NCI-H1417 (cell line): ENCODE measurements at regions not wholly inside any gene's neighbourhood (a gene's known extent, or its start where the extent isn't known, plus 50 kb on each side); places are given as distances from the start of the nearest gene placed in this dataset.
"Not testable (repeated sequence)": the region's sequence is repeated elsewhere in the genome, so short reads cannot be mapped to it uniquely, and the experiment has no call there.

Experiments used
- DNase-seq, 3 experiments: peaks; one replicate each; lab custom pipeline; 2025; lab: John Stamatoyannopoulos, UW

DNA sequence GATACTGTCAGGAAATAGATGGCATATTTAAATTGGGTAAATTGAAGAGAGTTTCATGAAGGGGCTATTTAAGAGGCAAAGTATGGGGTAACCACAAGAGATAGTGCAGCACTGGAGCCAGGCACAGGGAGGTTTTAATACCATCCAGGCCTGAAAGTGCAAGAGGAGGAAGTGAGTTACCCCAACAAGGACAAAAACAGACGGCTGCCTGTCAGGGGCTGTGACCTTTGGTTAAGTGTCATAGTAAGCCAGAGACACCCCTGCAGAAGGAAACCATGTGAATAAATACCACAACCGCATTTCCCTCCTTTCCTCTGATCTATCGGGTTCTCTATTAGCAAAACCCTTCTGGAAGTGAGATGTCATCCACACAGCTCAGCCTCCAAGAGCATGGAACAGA is 122.0 kb upstream of the DHRS4 start:
- DNase-seq = no peak

DNA sequence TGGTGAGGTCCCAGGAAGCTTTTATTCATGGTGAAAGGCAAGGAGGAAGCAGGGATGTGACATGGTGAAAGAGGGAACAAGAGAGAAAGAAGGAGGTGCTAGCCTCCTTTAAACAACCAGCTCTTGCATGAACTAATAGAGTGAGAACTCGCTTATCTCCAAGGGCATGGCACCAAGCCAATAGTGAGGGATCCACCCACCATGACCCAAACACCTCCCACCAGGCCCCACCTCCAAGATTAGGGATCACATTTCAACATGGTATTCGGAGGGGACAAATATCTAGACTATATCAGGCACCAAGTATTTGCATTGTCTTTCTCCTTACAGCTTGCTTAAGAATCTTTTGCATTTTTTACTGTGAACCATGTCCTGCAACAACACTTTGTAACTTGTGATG is 91.9 kb upstream of the DHRS4 start:
- DNase-seq = peak in 2 of 3 experiments; percentile 4 to 6

DNA sequence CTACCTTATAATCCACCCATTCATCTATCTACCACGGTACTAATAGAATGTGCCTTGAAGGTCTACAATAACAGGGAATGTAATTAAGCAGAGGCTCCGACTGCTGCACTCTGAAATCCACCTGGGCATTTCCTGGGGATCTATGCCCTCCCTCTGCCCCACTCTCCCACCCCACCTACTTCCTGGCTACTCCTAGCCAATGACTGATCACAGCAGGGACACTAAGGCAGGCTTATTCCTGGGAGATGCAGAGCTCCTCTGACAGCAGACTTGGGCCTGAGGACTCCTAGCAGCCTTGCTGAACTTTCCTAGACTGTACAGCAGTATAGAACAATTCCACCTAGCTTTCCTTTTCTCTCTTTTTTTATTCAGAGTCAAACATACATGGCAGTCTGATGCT is 91.1 kb upstream of the DHRS4 start:
- DNase-seq = no peak

DNA sequence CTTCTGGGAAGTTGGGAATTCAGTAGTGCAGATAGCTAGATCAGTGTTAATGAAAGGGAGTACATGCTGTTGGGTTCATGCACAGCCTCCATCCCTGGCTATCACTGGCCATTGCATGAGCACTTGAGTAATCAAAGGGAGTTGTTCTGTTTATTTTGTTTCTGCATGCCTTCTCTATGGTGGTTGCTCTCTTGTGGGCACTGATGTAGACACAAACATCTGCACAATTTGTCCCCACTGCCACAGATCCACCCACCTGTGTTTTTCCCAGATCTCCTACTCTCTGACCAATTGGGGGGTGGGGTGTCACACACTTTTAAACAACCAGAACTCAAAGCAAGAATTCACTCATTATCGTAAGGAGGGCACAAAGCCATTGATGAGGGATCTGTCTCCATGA is 89.7 kb upstream of the DHRS4 start:
- DNase-seq = no peak

DNA sequence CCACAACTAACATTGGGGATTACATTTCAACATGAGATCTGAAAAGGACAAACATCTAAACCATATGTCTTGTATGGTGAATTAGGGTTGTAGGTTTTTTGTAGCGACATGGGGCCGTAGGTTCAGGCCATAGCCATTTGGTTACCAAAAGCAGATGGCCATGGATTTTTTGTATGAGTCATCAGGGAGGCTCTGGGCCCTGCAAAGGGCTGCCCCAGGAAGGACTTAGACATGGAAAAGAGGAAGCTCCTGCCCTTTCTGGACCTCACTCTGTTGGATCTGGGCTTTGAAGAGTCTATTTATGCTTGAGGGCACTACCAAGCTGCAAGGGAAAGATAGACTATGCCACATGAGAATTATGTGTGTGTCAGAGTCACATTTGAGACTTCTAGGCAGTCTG is 89.3 kb upstream of the DHRS4 start:
- no peak for DNase-seq

DNA sequence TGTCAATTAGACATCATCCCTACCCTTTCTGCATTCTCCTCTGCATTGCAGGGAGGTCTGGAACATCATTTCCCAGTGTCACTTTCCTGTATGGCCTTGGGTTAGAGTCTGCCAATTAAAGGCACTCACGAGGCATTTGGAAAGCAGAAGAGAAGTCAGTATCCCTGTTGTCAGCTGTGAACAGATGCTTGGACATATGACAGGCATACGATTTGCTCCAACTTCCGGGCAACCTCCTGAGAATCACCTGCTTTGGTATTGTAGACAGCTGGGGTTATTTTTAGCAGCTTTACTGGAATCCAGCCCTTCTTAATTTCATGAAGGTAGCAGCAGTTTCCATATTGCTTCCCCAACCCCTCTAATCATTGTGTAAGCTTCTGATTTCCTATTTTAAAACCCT is 88.7 kb upstream of the DHRS4 start:
- DNase-seq = no peak

DNA sequence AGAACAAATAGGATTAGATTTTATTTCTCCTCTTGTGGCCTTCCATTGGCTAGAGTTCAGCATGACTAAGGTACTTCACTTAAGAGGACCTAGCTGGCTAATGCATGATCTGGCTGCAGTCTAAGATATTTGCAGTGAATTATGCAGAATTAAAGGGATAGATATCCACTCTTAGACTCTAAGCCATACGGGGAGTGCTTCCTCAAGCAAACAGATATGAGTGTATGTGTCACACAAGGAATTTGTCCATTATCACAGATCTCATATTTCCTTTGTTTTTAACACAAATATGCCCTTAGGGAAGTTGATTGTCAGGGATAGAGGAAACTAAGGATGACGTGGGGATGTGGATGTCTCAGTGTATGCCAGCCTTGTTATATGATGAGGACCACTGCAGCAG is 88.1 kb upstream of the DHRS4 start:
- DNase-seq = no peak

DNA sequence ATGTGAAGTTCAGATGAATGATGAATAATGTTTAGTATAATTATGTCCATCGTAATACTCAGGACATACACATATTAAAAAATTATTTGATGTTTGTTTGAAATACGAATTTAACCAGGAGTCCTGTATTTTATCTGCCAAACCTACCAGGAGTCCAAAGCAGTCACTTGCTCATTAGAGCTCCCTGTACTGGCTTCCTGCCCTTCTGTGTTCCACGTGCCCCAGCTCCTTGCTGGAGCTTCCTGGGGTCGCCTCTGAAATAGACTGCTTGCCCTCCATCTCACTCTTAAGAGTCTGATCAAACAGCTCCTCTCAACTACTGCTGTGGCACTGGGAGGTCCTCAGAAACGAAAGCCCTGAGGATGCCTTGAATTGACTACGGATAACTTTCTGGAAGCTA is 87.3 kb upstream of the DHRS4 start:
- no peak for DNase-seq

DNA sequence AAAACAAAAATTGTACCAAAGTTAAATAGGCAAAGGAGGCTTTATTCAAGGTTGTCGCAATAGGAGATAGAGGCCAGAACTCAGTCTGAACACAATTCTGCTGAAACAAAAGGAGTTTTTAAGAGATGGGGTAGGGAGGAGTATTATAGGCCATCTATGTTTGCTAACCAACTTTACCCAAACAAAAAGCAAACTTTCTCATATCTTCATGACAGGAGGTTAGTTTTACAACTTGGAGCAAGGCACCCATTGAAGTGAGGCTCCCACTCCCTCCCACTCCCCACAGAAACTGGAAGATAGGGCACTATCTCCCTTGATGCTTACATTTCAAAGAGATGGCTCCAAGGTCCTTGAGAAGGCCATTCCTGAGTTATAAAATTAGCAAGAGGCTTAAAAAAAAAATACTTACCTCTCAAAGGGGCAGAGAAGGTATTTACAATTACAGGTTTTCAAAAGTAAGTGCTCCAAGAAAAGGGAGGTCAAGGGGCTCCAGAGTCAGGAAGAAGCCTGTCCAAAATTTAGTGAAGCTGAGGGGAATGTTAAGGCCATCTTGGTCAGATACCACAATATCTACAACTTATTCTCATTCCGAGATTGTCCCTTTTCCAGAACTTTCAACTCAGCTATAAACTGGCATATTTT is 84.4 kb upstream of the DHRS4 start:
- no peak for DNase-seq

DNA sequence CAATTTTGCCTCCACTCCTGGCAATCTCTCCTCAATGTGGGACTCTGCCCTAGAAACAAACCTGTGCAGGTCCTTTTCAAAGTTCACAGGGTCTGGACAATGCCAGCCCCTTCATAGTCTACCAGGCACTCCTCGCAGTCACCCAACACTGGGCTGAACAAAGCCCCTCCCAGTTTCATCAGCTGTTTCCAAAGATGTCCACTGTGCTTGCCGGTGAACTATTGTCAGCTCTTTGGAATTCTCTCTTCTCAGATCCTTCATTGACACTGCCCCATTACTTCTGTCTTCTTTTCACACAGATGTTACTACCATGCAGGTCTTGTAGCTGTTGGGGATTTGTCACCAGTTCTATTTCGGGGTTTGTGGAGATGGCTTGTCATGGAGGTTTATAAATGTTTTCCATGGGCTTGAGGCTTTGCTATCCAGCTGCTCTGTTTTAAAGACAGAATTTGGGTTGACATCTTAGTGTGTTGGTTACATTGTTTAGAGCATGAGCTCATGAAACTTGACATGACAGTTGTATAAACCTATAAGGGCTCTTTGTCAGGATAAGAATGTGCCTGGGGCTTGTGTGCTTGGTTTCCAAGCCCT is 77.3 kb upstream of the DHRS4 start:
- no peak for DNase-seq

DNA sequence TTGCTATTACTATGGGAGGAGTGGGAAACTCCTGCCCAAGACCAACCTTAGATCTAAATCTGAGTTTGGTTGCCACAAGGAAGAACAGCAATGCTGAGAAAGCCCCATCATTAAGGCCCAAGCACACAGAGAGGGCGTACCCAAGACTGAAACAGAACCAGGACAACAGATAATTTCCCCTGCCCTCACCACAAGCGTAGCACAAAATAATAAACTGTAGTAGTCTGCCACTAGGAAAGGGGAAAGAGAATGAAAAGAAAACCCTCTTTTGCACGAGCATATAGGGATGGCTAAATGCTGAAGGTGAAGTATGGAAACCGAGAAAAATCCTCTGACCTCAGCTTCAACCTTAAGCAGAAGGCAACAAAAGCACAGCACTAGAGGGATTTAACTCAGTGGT is 76.5 kb upstream of the DHRS4 start:
- no peak for DNase-seq

DNA sequence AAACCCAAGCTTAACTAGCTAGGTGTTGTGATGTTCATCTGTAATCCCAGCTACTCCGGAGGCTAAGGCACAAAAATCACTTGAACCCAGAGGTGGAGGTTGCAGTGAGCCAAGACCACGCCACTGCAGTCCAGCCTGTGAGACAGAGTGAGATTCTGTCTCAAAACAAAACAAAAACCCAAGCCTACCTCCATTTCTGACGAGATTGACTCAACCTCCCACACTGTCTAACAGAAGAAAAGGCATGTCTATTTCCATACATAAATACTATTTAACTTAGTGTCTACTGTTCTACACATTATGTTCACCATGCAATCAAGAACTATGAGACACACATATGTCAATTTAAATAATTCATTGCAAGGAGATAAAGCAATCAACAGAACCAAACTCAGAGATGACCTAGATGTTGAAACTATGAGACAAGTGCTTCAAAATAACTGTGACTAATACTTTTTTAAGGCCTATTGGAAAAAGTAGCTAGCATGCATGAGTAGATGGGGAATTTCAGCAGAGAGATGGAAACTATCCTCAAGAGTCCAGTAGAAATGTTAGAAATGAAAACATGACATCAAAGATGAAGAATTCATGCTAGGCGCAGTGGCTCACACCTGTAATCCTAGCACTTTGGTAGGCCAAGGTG is 75.9 kb upstream of the DHRS4 start:
- no peak for DNase-seq

DNA sequence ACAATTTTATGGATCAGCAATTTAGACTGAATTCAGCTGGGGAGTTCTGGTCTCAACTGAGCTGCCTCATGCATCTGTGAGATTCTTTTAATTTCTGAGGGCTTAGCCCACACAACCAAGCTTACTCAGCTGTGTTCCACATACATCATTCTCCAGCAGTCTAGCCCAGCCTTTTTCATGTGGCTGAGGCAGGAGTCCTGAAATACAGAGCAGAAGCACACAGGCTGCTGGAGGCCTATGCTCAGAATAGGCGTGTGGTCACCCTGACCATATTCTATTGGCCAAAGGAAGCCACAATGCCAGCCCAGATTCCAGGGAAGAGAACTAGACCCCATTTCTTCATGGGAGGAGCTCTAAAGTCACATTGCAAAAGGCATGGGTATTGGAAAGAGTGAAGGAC is 72.3 kb upstream of the DHRS4 start:
- DNase-seq = no peak

DNA sequence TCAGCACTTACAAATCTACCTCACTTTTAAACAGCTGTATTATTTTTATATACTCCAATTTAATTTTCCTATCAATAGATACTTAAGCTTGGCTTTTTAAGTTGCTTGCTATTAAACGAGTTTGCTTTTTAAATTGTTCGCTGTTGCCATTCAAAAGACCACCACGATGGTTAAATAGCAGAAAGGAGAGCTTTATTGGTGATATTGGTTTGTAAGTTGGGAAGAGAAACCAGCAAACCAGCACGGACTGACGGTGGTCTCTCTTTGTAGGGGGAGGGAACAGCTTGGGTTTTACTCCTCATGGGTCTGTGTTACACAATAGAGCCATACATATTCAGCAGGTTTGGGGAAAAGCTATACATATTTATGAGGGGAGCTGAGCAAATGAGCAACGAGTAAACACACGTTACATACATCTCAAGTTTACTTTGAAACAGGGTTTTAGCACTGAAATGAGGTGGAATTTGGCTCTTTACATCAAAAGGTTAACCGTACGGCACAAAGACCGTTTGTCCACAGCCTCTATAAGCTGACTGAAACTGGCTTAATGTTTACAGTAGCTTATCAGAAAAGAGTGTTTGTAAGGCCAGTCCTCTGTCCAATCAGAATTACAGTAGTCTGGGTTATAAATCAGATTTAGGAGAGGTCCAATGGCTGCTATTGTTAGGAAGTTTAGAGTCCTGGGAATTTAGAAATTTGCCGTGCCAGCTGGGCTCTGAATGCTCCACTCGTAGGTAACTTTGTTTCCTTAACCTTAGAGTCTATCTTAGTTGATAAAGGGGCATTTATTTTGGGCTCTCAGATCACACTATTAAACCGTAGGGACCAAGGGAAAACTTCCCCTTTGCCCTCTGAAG is 69.7 kb upstream of the DHRS4 start:
- no peak for DNase-seq

DNA sequence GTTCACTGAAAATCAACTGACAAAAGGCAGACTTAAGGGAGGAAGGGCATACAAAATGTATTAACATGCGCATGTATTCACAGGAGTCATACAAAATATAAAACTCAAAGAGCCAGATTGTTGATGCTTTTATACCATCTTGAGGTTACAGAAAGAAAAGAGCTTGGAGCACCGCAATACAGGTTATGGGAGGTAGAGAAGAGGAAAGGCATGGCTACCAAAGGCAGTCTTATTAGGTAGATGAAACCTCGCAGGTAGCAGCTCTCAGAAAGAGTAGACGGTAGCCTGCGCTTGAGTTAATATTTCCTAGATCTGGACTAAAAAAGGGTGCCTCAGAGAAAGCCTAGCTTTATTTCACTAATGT is 69.0 kb upstream of the DHRS4 start:
- no peak for DNase-seq

DNA sequence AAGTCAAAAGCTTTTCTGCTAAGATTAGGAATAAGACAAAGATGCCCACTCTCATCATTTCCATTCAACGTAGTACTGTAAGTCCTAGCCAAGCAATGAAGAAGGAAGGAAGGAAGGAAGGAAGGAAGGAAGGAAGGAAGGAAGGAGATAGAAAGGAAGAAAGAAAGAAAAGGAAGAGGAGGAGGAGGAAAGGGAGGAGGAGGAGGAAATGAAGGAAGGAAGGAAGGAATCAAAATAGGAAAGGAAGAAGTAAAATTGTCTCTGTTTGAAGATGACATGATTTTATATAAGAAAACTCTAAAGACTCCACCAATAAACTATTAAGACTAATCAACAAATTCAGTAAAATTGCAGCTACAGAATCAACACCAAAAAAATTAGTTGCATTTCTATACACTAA is 66.0 kb upstream of the DHRS4 start:
- DNase-seq = no peak

DNA sequence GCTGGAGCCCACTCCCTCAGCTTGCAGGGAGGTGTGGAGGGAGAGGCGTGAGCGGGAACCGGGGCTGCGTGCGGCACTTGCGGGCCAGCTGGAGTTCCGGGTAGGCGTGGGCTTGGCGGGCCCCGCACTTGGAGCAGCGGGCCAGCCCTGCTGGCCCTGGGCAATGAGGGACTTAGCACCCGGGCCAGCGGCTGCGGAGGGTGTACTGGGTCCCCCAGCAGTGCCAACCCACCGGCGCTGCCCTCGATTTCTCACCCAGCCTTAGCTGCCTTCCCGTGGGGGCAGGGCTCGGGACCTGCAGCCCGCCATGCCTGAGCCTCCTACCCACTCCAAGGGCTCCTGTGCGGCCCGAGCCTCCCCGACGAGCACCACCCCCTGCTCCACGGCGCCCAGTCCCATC is 61.9 kb upstream of the DHRS4 start:
- not testable (repeated sequence) for DNase-seq

DNA sequence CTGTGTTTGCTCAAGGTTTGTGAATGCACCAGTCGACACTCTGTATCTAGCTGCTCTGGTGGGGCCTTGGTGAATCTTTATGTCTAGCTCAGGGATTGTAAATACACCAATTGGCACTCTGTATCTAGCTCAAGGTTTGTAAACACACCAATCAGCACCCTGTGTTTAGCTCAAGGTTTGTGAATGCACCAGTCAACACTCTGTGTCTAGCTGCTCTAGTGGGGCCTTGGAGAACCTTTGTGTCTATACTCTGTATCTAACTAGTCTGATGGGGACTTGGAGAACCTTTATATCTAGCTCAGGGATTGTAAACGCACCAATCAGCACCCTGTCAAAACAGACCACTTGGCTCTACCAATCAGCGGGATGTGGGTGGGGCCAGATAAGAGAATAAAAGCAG is 61.3 kb upstream of the DHRS4 start:
- DNase-seq = not testable (repeated sequence)

DNA sequence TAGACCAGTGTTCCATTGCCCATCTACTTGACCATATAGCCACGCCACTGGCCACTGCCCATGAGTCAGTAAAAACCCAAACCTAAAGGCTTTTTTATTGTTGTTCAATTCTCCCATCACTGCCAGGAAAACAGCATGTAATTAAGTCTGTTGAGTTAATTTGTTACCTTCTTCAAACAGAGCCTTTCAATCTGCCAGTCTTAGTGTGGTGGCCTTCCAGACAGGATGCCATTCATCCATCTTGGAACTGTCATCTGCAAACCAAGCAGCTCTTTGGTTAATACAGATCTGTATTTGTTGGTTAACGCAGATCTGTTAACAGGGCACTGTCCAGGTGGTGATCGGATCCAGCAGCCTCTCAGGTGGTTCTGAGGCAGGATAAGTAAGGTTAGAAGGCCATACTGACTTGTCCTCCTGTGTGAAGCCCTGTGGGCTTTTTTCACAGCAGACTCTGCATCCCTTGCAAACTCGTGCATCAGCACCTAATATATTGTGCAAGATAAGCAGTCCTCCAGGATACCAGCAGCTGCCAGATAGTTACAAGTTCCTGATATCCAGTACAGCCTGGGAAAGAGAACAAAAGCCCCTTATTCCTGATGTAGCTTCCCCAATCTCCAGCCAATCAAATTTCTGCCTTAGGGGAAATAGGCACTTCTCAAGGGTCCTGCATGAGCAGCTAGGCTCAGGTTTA is 59.1 kb upstream of the DHRS4 start:
- no peak for DNase-seq

DNA sequence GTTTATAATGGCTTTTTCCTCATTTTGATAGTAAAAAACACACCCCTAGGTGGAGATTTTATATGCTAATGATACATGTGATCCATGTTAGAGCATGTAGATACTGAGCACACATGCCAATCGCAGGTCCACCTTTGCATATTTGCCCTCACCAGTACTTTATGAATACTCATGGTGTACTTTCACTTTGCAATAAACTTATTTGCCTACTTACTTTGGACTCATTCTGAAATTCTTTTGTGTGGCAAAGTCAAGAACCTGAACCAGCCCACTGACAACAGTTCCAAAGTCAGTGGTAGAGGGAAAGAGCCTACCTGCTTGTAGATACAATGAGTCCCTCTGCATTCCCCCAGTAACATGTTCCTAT is 58.5 kb upstream of the DHRS4 start:
- no peak for DNase-seq

DNA sequence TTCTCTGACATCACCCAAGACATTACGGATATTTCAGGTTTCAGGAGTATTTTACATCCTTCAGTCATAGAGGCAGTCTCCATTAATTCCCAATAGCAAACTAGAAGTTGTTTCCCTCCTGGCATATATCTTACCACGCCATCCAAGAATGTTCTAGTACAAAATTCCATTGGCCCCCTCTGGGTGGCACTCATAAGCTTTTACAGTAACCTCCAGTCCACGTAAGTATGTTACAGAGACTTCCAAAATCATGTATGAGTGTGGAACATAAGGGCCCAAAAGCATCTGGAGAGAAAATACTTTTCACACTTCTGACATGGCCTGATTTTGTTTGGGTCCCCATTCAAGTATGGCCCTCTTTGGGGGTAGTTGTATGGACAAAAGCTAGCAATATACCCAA is 58.1 kb upstream of the DHRS4 start:
- DNase-seq = peak in 1 of 3 experiments; percentile 8

DNA sequence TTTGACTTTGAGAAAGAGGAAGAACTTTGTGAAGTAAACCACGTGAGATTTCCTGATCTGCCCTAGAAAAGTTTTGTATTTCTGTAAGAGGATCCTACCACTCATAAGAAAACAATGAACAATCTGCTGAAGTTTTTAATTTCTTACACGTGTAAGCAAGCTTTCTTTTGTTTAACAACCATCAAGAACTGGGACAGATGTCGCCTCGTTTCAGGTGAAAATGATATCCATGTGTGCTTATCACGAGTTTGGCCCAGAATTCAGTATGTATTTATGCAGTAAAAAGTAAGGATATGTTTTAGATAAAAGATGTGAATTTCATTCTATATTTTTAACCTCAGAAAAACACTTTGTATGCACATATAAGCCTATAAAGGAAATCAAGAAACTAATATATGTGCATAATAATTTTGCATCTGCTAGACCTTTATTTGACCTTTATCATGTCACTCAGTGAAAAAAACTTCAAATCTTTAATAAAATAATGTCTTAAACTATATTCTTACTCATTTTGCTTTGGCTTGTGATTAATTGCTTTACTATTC is 56.9 kb upstream of the DHRS4 start:
- DNase-seq = no peak
